ENCODE measurements at regions not wholly inside any gene's neighbourhood (a gene's known extent, or its start where the extent isn't known, plus 50 kb on each side); places are given as distances from the start of the nearest gene placed in this dataset.
A peak's percentile ranks its signal among the peaks of the same experiment; 100 is the strongest.

GRCh38 chr7:96497567-96497966, 175.7 kb upstream of the SLC25A13 start:
- Histone ChIP-seq H3K4me1 (no peaks in the 10 kb centered on the region), H3K9me3 (no peaks in the 10 kb centered on the region), H3K36me3 (replicated peaks) (no peaks in the 10 kb centered on the region), H3K4me3 (no peak overlapping the region), H3K27me3 (ENCODE audit: low read depth) (no peaks in the 10 kb centered on the region)
- in situ Hi-C loops (cut with MboI; ENCODE audit: low sequenced_read_pairs): no loop called here
- DNase-seq (ENCODE audit: low spot score in 2 of 2): no peak

DNA sequence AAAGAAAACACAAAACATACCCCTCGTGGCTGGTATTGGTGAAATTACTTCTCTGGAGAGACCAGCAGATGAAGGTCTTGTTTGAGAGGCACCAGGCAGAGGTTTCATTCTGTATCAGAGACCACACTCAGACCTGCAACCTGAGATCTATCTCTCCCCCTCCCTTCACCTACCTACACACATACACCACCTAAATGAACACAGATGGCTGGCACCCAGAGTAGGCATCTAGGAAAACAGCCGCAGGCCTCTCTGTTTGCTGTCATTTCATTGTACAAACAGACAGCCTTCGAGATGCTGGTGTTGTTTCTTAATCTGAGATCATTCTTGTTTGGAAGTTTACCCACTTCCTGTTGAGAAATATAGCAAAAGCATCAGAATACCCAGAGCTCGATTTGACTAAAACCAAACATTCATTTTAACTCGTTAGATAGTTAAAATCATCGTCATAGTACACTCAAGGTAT, 173.9 kb upstream of the SLC25A13 start:
- in situ Hi-C loops (cut with MboI; ENCODE audit: low sequenced_read_pairs): no loop called here
- Histone ChIP-seq H3K4me1 (no peaks in the 10 kb centered on the region), H3K4me3 (no peak overlapping the region), H3K36me3 (replicated peaks) (no peaks in the 10 kb centered on the region), H3K9me3 (no peaks in the 10 kb centered on the region), H3K27me3 (ENCODE audit: low read depth) (no peaks in the 10 kb centered on the region)
- no peak for DNase-seq (ENCODE audit: low spot score in 2 of 2)

- no peaks in the 10 kb centered on the region; the same call in 1 of the 2 replicates for H3K4me1 ChIP-seq
- no peaks in the 10 kb centered on the region for H3K36me3 ChIP-seq (replicated peaks)
- no peak for DNase-seq (ENCODE audit: low spot score in 2 of 2)
- H3K4me3 ChIP-seq: no peak overlapping the region
- no peaks in the 10 kb centered on the region for H3K27me3 ChIP-seq (ENCODE audit: low read depth)
- in situ Hi-C loops (cut with MboI; ENCODE audit: low sequenced_read_pairs): no loop called here
- no peaks in the 10 kb centered on the region for H3K9me3 ChIP-seq
Observed at GRCh38 chr7:96486681-96487080, 164.8 kb upstream of the SLC25A13 start.

DNA sequence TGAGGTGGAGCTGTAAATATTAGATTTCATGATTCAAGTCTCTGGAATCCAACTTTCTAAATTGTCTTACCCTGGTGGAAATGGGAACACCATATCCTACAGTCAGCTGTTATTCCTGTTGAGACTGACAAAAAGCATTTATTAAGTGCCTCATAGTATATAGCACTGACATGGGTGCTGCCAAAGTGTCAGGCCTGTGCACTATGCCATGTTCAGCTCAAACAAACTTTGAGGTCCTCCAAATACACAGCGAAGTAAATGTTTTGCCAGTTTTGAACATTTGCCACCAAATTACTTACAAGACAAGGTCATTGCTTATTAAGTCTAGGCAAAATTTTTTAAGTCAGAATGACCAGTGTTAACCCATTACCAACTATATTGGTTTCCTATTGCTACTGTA, 162.9 kb upstream of the SLC25A13 start:
- no peak for DNase-seq (ENCODE audit: low spot score in 2 of 2)
- Histone ChIP-seq H3K36me3 (replicated peaks) (no peaks in the 10 kb centered on the region), H3K27me3 (ENCODE audit: low read depth) (no peaks in the 10 kb centered on the region), H3K4me3 (no peak overlapping the region), H3K9me3 (no peaks in the 10 kb centered on the region), H3K4me1 (no peaks in the 10 kb centered on the region; the same call in 1 of the 2 replicates)
- in situ Hi-C loops (cut with MboI; ENCODE audit: low sequenced_read_pairs): no loop called here

DNA sequence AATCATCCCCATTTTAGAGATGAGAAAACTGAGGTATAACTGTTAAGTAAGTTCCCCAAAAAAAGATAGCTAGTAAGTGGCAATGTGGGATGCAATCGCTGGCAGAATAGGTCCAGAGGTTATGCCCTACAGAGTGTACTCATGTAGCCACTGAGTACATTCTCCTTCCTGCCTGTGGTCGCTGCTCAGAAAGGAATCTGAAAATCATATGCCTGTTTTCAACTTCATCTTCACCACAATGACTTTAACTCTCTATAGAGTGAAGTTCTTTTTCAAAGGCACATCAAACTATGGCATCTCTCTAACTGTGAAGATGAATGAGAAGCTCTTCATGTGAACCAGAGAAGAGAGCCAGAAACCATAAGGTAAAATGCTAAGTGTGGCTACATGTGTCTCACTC, 162.2 kb upstream of the SLC25A13 start:
- H3K9me3 ChIP-seq: no peaks in the 10 kb centered on the region
- H3K27me3 ChIP-seq (ENCODE audit: low read depth): no peaks in the 10 kb centered on the region
- no peak overlapping the region for H3K4me3 ChIP-seq
- in situ Hi-C loops (cut with MboI; ENCODE audit: low sequenced_read_pairs): no loop called here
- H3K4me1 ChIP-seq: no peaks in the 10 kb centered on the region; the same call in 1 of the 2 replicates
- no peaks in the 10 kb centered on the region for H3K36me3 ChIP-seq (replicated peaks)
- DNase-seq (ENCODE audit: low spot score in 2 of 2): no peak

GRCh38 chr7:96481796-96482195, 159.9 kb upstream of the SLC25A13 start:
- no peaks in the 10 kb centered on the region; the same call in 1 of the 2 replicates for H3K4me1 ChIP-seq
- in situ Hi-C loops (cut with MboI; ENCODE audit: low sequenced_read_pairs): no loop called here
- no peaks in the 10 kb centered on the region for H3K36me3 ChIP-seq (replicated peaks)

GRCh38 chr7:96479015-96479645, 157.2 kb upstream of the SLC25A13 start:
- in situ Hi-C loops (cut with MboI; ENCODE audit: low sequenced_read_pairs): no loop called here
- no peaks in the 10 kb centered on the region; the same call in 1 of the 2 replicates for H3K4me1 ChIP-seq
- no peaks in the 10 kb centered on the region for H3K27me3 ChIP-seq (ENCODE audit: low read depth)
- H3K36me3 ChIP-seq (replicated peaks): no peaks in the 10 kb centered on the region
- no peaks in the 10 kb centered on the region for H3K9me3 ChIP-seq
- H3K4me3 ChIP-seq: no peak overlapping the region
- no peak for DNase-seq (ENCODE audit: low spot score in 2 of 2)

More at GRCh38 chr7:96481796-96482195, 159.9 kb upstream of the SLC25A13 start:
- Histone ChIP-seq H3K27me3 (ENCODE audit: low read depth) (no peaks in the 10 kb centered on the region), H3K4me3 (no peak overlapping the region), H3K9me3 (no peaks in the 10 kb centered on the region)
- no peak for DNase-seq (ENCODE audit: low spot score in 2 of 2)

GRCh38 chr7:96471606-96472005, 149.7 kb upstream of the SLC25A13 start:
- no peaks in the 10 kb centered on the region for H3K36me3 ChIP-seq (replicated peaks)
- in situ Hi-C loops (cut with MboI; ENCODE audit: low sequenced_read_pairs): no loop called here
- H3K9me3 ChIP-seq: no peaks in the 10 kb centered on the region
- H3K4me1 ChIP-seq: peaks cover 3% of the 10 kb centered on the region; the same call in 1 of the 2 replicates
- no peak overlapping the region for H3K4me3 ChIP-seq
- no peak for DNase-seq (ENCODE audit: low spot score in 2 of 2)
- H3K27me3 ChIP-seq (ENCODE audit: low read depth): no peaks in the 10 kb centered on the region

DNA sequence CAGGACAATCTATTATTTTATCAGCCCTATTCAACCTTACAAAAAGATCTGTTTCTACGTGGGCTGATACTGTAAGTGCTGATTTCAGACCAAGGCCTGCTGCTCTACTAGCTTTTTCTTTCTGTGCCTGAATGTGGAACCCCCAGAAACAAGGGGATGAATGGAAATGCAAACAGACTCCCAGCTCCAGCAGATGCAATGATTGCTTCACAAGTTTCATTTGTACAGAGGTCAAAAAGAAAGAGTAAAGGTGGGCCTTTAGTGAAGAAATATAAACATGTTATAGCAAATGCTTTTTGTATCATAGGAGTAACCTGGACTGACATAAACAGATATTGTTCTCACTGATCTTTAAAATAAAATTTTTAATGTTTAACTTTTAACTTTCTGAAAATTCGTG, 130.2 kb upstream of the SLC25A13 start:
- no peaks in the 10 kb centered on the region for H3K9me3 ChIP-seq
- H3K27me3 ChIP-seq (ENCODE audit: low read depth): no peaks in the 10 kb centered on the region
- peaks cover 20% of the 10 kb centered on the region for H3K4me1 ChIP-seq
- H3K4me3 ChIP-seq: no peak overlapping the region
- no peaks in the 10 kb centered on the region for H3K36me3 ChIP-seq (replicated peaks)
- in situ Hi-C loops (cut with MboI; ENCODE audit: low sequenced_read_pairs): no loop called here
- DNase-seq (ENCODE audit: low spot score in 2 of 2): no peak

GRCh38 chr7:96449094-96449493, 127.2 kb upstream of the SLC25A13 start:
- H3K36me3 ChIP-seq (replicated peaks): no peaks in the 10 kb centered on the region
- in situ Hi-C loops (cut with MboI; ENCODE audit: low sequenced_read_pairs): no loop called here
- peak; percentile 86 to 96 for DNase-seq (ENCODE audit: low spot score in 2 of 2)

GRCh38 chr7:96447109-96447645, 125.3 kb upstream of the SLC25A13 start:
- no peak for DNase-seq (ENCODE audit: low spot score in 2 of 2)
- in situ Hi-C loops (cut with MboI; ENCODE audit: low sequenced_read_pairs): no loop called here

More at GRCh38 chr7:96449094-96449493, 127.2 kb upstream of the SLC25A13 start:
- Histone ChIP-seq H3K9me3 (no peaks in the 10 kb centered on the region), H3K4me3 (no peak overlapping the region), H3K4me1 (peaks cover 20% of the 10 kb centered on the region), H3K27me3 (ENCODE audit: low read depth) (no peaks in the 10 kb centered on the region)

DNA sequence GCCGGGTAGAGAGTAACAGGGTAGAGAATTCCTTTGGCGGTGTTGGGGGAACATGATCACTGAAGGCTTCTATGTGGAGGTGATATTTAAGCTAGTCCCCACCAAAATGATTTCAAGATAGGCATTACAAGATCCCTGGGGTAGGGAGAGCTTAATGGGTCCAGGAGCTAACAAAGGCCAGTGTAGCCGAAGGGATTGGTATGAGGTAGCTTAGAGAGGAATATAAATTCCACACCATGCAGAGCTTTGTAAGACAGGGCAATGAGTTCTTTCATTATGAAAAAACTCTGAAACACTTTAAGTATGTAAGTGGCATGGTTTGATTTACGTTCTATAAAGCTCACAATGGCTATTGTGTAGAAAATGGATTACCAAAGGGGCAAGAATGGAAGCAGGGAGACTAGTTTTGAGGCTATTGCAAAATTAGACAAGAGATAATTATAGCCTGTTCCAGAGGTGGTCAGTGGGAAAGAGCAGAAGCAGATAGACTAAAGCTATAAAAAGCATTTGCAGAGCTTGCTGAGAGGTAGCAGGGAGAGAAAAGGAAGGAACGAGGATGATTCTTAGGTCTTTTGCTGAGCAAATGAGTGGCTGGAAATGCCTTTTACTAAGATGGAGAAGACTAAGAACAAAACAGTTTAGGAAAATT, 119.7 kb upstream of the SLC25A13 start:
- Histone ChIP-seq H3K36me3 (replicated peaks) (no peaks in the 10 kb centered on the region), H3K27me3 (ENCODE audit: low read depth) (no peaks in the 10 kb centered on the region), H3K9me3 (no peaks in the 10 kb centered on the region), H3K4me1 (peaks cover 23% of the 10 kb centered on the region), H3K4me3 (no peak overlapping the region)
- in situ Hi-C loops (cut with MboI; ENCODE audit: low sequenced_read_pairs): no loop called here
- peak; percentile 71 to 98 for DNase-seq (ENCODE audit: low spot score in 2 of 2)

More at GRCh38 chr7:96447109-96447645, 125.3 kb upstream of the SLC25A13 start:
- Histone ChIP-seq H3K9me3 (no peaks in the 10 kb centered on the region), H3K36me3 (replicated peaks) (no peaks in the 10 kb centered on the region), H3K4me1 (peaks cover 25% of the 10 kb centered on the region), H3K27me3 (ENCODE audit: low read depth) (no peaks in the 10 kb centered on the region), H3K4me3 (no peak overlapping the region)

- no peak for DNase-seq (ENCODE audit: low spot score in 2 of 2)
- Histone ChIP-seq H3K4me1 (peaks cover 23% of the 10 kb centered on the region), H3K27me3 (ENCODE audit: low read depth) (no peaks in the 10 kb centered on the region), H3K36me3 (replicated peaks) (no peaks in the 10 kb centered on the region), H3K4me3 (no peak overlapping the region), H3K9me3 (no peaks in the 10 kb centered on the region)
- in situ Hi-C loops (cut with MboI; ENCODE audit: low sequenced_read_pairs): no loop called here
Observed at GRCh38 chr7:96440328-96440727, 118.4 kb upstream of the SLC25A13 start.

GRCh38 chr7:96436880-96437279, 115.0 kb upstream of the SLC25A13 start:
- H3K36me3 ChIP-seq (replicated peaks): no peaks in the 10 kb centered on the region
- peaks cover 28% of the 10 kb centered on the region for H3K4me1 ChIP-seq
- H3K9me3 ChIP-seq: no peaks in the 10 kb centered on the region
- H3K4me3 ChIP-seq: no peak overlapping the region
- in situ Hi-C loops (cut with MboI; ENCODE audit: low sequenced_read_pairs): no loop called here
- DNase-seq (ENCODE audit: low spot score in 2 of 2): no peak
- H3K27me3 ChIP-seq (ENCODE audit: low read depth): no peaks in the 10 kb centered on the region
